ENCODE measurements at regions not wholly inside any gene's neighbourhood (a gene's known extent, or its start where the extent isn't known, plus 50 kb on each side); places are given as distances from the start of the nearest gene placed in this dataset.

DNA sequence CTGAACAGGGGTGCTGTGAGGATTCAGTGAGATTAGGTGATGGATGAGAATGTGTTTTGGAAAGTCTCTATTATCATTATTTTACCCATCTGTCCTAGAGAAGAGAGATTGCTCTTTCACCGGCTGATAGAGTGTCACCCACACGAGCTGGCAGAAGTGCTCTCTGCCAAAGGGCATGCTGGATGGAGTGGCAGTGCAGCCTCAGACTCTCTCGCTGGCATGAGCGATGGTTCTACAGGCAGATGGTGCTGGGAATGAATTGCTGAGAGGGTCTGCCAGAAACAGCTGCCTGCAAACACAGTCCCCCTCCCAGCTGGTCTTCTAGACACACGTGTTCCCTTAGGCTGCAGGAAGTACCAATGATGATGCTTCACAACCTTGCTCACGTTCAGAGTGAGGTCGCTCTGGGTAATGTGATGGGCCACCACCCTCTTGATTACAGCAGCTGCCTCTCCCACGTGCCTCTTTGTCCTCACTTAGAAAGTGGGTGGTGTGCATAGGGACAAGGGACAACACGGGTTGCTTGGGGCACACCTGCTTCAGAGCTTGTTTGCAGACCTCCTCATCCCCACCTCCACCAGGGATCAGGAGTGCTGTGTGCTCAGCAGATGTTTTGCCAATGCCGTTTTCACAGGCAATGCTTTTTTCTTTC, 84.7 kb downstream of the FOXA2 start:
- Histone ChIP-seq H3K27me3 (no peaks in the 10 kb centered on the region), H3K36me3 (no peaks in the 10 kb centered on the region), H3K4me3 (no peak overlapping the region), H3K27ac (no peak overlapping the region), H3K9me3 (no peaks in the 10 kb centered on the region), H3K4me1 (no peaks in the 10 kb centered on the region)
- no peak for TF ChIP-seq CTCF (IDR thresholded peaks at IDR 0.05)
- TF ChIP-seq POLR2AphosphoS5 (IDR thresholded peaks at IDR 0.05; ENCODE audit: insufficient read depth in 1 of 2, low read depth in 1 of 2): no peak
- TF ChIP-seq POLR2A (IDR thresholded peaks at IDR 0.05): no peak
- intact Hi-C loops (cut with DNase I): no loop called here
- no peak for DNase-seq (ENCODE audit: extremely low spot score in 2 of 2)

DNA sequence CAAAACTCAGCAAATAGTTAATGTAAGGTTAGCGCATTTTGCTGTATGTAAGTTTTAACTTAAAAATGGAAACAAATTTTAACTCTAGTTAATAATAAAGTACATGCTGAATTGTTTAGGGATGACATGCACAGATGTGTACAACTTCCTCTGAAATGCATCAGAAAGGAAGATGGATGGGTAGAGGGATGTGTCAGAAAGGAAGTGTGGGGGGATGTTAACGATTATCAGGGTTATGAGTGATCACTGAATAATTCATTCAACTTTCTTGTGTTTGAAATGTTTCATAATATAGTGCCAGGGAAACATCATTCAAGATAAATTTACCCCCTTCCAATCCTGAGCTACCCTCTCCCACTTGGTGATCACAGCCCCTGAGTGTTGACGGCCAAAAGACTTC, 87.6 kb downstream of the FOXA2 start:
- Histone ChIP-seq H3K9me3 (no peaks in the 10 kb centered on the region), H3K36me3 (no peaks in the 10 kb centered on the region), H3K4me1 (no peaks in the 10 kb centered on the region), H3K27ac (no peak overlapping the region), H3K4me3 (no peak overlapping the region), H3K27me3 (no peaks in the 10 kb centered on the region)
- TF ChIP-seq CTCF (IDR thresholded peaks at IDR 0.05) (no peak), POLR2AphosphoS5 (IDR thresholded peaks at IDR 0.05; ENCODE audit: insufficient read depth in 1 of 2, low read depth in 1 of 2) (no peak), POLR2A (IDR thresholded peaks at IDR 0.05) (no peak)
- intact Hi-C loops (cut with DNase I): no loop called here
- DNase-seq (ENCODE audit: extremely low spot score in 2 of 2): no peak

DNA sequence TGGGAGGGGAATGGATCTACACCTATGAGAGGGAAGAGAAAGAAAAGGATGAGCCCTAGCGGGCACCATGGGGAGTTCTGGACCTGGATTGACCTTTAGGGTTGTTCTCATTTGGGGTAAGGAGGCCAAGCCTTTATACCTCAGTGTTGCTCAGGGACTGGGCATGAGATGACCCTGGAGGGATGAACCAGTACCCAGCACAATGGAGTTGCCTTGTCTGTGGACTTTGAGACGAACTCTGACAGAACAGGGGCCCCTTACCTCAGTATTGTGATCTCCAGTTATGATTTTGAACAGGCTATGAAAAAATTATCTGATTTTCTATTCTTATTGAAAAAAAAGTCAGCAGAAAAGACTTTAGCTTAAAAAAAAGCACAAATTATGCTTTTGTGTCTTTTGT, 88.6 kb downstream of the FOXA2 start:
- H3K4me1 ChIP-seq: no peaks in the 10 kb centered on the region
- no peak overlapping the region for H3K27ac ChIP-seq
- no peak overlapping the region for H3K4me3 ChIP-seq
- H3K36me3 ChIP-seq: no peaks in the 10 kb centered on the region
- H3K9me3 ChIP-seq: no peaks in the 10 kb centered on the region
- DNase-seq (ENCODE audit: extremely low spot score in 2 of 2): no peak
- intact Hi-C loops (cut with DNase I): no loop called here
- no peak for TF ChIP-seq POLR2A (IDR thresholded peaks at IDR 0.05)
- H3K27me3 ChIP-seq: no peaks in the 10 kb centered on the region

DNA sequence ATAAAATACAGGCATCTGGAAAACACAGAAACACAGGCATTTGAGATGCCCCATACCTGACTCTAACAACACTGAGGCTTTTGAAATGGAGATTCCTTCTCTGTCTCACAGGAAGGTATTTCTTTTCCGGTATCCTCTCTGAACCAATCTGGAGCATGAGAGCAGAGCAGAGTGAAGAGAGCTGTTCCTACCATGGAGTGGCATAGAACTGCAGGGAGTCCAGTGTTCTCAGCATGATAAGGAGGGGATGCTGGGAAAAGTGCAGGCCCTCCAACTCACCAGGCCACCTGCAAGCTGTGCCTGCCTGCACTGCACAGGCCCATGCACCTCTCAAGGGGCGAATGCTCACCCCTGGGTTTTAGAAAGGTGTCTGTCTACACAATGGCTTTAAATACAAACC, 89.2 kb downstream of the FOXA2 start:
- no peak for DNase-seq (ENCODE audit: extremely low spot score in 2 of 2)
- H3K4me3 ChIP-seq: no peak overlapping the region
- H3K27ac ChIP-seq: no peak overlapping the region
- TF ChIP-seq POLR2AphosphoS5 (IDR thresholded peaks at IDR 0.05; ENCODE audit: insufficient read depth in 1 of 2, low read depth in 1 of 2) (no peak), POLR2A (IDR thresholded peaks at IDR 0.05) (no peak), CTCF (IDR thresholded peaks at IDR 0.05) (no peak)
- H3K36me3 ChIP-seq: no peaks in the 10 kb centered on the region
- H3K4me1 ChIP-seq: no peaks in the 10 kb centered on the region
- no peaks in the 10 kb centered on the region for H3K27me3 ChIP-seq
- no peaks in the 10 kb centered on the region for H3K9me3 ChIP-seq
- intact Hi-C loops (cut with DNase I): no loop called here

GRCh38 chr20:22492497-22492896, 91.9 kb downstream of the FOXA2 start:
- Histone ChIP-seq H3K4me1 (no peaks in the 10 kb centered on the region), H3K27ac (no peak overlapping the region), H3K36me3 (no peaks in the 10 kb centered on the region), H3K9me3 (no peaks in the 10 kb centered on the region), H3K27me3 (no peaks in the 10 kb centered on the region), H3K4me3 (no peak overlapping the region)
- no peak for DNase-seq (ENCODE audit: extremely low spot score in 2 of 2)
- TF ChIP-seq POLR2A (IDR thresholded peaks at IDR 0.05): no peak
- TF ChIP-seq POLR2AphosphoS5 (IDR thresholded peaks at IDR 0.05; ENCODE audit: insufficient read depth in 1 of 2, low read depth in 1 of 2): no peak
- TF ChIP-seq CTCF (IDR thresholded peaks at IDR 0.05): no peak
- intact Hi-C loops (cut with DNase I): no loop called here

Measured in vagina (tissue), 2 donors.